GM12878 (cell line): ENCODE measurements at regions not wholly inside any gene's neighbourhood (a gene's known extent, or its start where the extent isn't known, plus 50 kb on each side); places are given as distances from the start of the nearest gene placed in this dataset.

Source experiments
- ATAC-seq: fragments of 200-7000 bp; cut with Tn5 transposase; 3 replicates; pipeline ENCODE4 v1.9.1; 2020; ENCODE audit warnings: mild to moderate bottlenecking, moderate library complexity
- BruUV-seq: library from RNA; stranded (reverse); fragments of 400-500 nt; replicated peaks from 2 replicates; lab custom pipeline; 2021; lab: Mats Ljungman, UMichigan
- CTCF ChIA-PET: fragments of 300-600 bp; sonication (Branson Sonifier 250); formaldehyde crosslinking; extraction: SDS; loops from one replicate; lab custom pipeline; 2021; ENCODE audit warnings: inconsistent platforms; lab: Yijun Ruan, JAX
- POLR2A ChIA-PET: fragments of 350-600 bp; formaldehyde crosslinking; extraction: SDS; loops from one replicate; lab custom pipeline; 2021; ENCODE audit warnings: inconsistent platforms; lab: Charles Lee
- RAD21 ChIA-PET: fragments of 300-600 bp; sonication (Branson Sonifier 250); formaldehyde crosslinking; loops from one replicate; lab custom pipeline; 2023; ENCODE audit warnings: antibody characterized with exemption; ENCODE audit not compliant: unreplicated experiment; lab: Charles Lee
- SMC1A ChIA-PET: fragments of 300-600 bp; sonication (Branson Sonifier 250); formaldehyde crosslinking; loops from one replicate; lab custom pipeline; 2023; ENCODE audit not compliant: unreplicated experiment, uncharacterized antibody; lab: Charles Lee
- DNase-seq: peaks from one replicate; pipeline ENCODE4 v3.0.0-alpha.2; 2011; ENCODE audit warnings: low read depth, low spot score
- FAIRE-seq: peaks from 3 replicates; lab custom pipeline; 2011; peaks lifted over from hg19 to GRCh38; lab: Jason Lieb, UNC
- H2AFZ ChIP-seq: 2 replicates; pipeline ENCODE4 v1.6.0; 2011; ENCODE audit warnings: low read depth, low read length, control low read depth; ENCODE audit not compliant: control insufficient read depth
- H3K27ac ChIP-seq: 2 replicates; pipeline ENCODE4 v1.5.1; 2011; ENCODE audit warnings: control low read depth; ENCODE audit not compliant: control insufficient read depth, insufficient read depth
- H3K27me3 ChIP-seq, 2 experiments: replicated peaks in 1 of 2; 2 replicates each; pipeline versions ENCODE4 v1.6.0 to v1.6.1; 2011; ENCODE audit warnings: low read length in 1 of 2; ENCODE audit not compliant: control insufficient read depth in 2 of 2, insufficient read depth in 2 of 2
- H3K36me3 ChIP-seq, 2 experiments: 2 replicates each; pipeline ENCODE4 v1.5.1; 2011; ENCODE audit warnings: low read length in 1 of 2; ENCODE audit not compliant: control insufficient read depth in 2 of 2, insufficient read depth in 2 of 2
- H3K4me1 ChIP-seq: 2 replicates; pipeline ENCODE4 v1.6.1; 2011; ENCODE audit warnings: mild to moderate bottlenecking, low read length, moderate library complexity, mixed read lengths; ENCODE audit not compliant: control insufficient read depth, insufficient read depth
- H3K4me2 ChIP-seq: 2 replicates; pipeline ENCODE4 v1.6.0; 2011; ENCODE audit warnings: control low read depth; ENCODE audit not compliant: control insufficient read depth, insufficient read depth
- H3K4me3 ChIP-seq: fragments of 200-600 bp; sonication (generic); 2 replicates; pipeline ENCODE4 v1.5.1; 2016
- H3K79me2 ChIP-seq: 2 replicates; pipeline ENCODE4 v1.6.0; 2011; ENCODE audit warnings: low read length; ENCODE audit not compliant: control insufficient read depth, insufficient read depth
- H3K9ac ChIP-seq: 2 replicates; pipeline ENCODE4 v1.8.0; 2011; ENCODE audit warnings: low read length, control low read depth, mixed read lengths; ENCODE audit not compliant: control insufficient read depth, insufficient read depth
- H3K9me3 ChIP-seq: replicated peaks from 3 replicates; pipeline ENCODE4 v1.5.1; 2011; ENCODE audit warnings: mild to moderate bottlenecking, low read length; ENCODE audit not compliant: control insufficient read depth, insufficient read depth
- H4K20me1 ChIP-seq: 2 replicates; pipeline ENCODE4 v1.6.0; 2011; ENCODE audit not compliant: control insufficient read depth, insufficient read depth
- BHLHE40 ChIP-seq, 2 experiments: fragments of 450-650 bp in 1 of 2; IDR thresholded peaks; 2 replicates each; pipeline ENCODE4 v1.6.1; 2011 to 2017; ENCODE audit warnings: low read depth in 2 of 2, borderline replicate concordance in 1 of 2, improper control_type of control experiment in 1 of 2, low read length in 1 of 2, mild to moderate bottlenecking in 1 of 2
- PAX8 ChIP-seq: fragments of 450-650 bp; IDR thresholded peaks from 2 replicates; pipeline ENCODE4 v1.6.1; 2017; ENCODE audit warnings: mild to moderate bottlenecking, moderate library complexity
- RELA ChIP-seq: fragments of 450-650 bp; IDR thresholded peaks from 2 replicates; pipeline ENCODE4 v1.8.0; 2014; ENCODE audit warnings: borderline replicate concordance; ENCODE audit not compliant: partially characterized antibody
- SREBF1 ChIP-seq: IDR thresholded peaks from 2 replicates; pipeline ENCODE4 v1.6.1; 2012; ENCODE audit warnings: mild to moderate bottlenecking, low read length
- YY1 ChIP-seq: IDR thresholded peaks from 2 replicates; pipeline ENCODE4 v1.6.1; 2011; ENCODE audit warnings: low read depth, mild to moderate bottlenecking, low read length
- WGBS: methylation state at CpG from one replicate; pipeline ENCODE4 v1.1.6; 2016; ENCODE audit warnings: low lambda C conversion rate; ENCODE audit not compliant: insufficient replicate concordance, insufficient coverage; ENCODE audit errors: missing lambda C conversion rate; 5-methylcytosine and 5-hydroxymethylcytosine counted together
- in situ Hi-C: fragments of 300-500 bp; cut with MboI; formaldehyde crosslinking; loops from 9 replicates; pipeline ENCODE4 v1.14.3; 2018; ENCODE audit warnings: mixed read lengths
- intact Hi-C: fragments of 100-400 bp; cut with micrococcal nuclease; formaldehyde crosslinking; loops from one replicate; pipeline ENCODE4 v1.14.2; 2022; ENCODE audit not compliant: unreplicated experiment
- TF ChIP-seq, protein P1 (sequence below): IDR thresholded peaks from 2 replicates; pipeline ENCODE4 v1.6.1; 2012; ENCODE audit warnings: low read depth, low read length, improper control_type of control experiment
- TF ChIP-seq, protein P2 (sequence below): IDR thresholded peaks from 2 replicates; pipeline ENCODE4 v1.6.1; 2012; ENCODE audit warnings: improper control_type of control experiment, low read depth, low read length; ENCODE audit not compliant: insufficient replicate concordance

DNA sequence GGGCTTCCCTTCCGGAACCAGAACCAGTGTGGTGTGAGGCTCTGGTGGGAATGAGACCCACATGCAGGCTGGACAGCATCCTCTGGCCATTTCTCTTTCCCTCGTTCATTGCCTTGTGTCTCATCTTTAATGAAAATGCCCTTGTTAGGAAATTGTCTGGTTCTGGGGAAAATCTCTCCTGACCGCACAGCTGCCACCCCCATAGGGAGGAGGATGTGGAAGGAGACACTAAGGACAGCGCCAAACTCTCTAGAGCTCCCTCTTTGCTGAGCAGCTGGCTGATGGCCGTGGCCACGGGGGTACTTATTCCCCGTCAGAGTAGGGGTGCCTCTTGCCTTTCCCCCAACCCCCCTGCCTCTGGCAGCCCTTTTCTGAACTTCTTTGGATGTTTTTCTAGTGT lies 297.6 kb upstream of the C2CD4B start (continued):
- TF ChIP-seq BHLHE40 (IDR thresholded peaks at IDR 0.05; ENCODE audit: borderline replicate concordance in 1 of 2, low read depth in 2 of 2, low read length in 1 of 2): no peak

DNA sequence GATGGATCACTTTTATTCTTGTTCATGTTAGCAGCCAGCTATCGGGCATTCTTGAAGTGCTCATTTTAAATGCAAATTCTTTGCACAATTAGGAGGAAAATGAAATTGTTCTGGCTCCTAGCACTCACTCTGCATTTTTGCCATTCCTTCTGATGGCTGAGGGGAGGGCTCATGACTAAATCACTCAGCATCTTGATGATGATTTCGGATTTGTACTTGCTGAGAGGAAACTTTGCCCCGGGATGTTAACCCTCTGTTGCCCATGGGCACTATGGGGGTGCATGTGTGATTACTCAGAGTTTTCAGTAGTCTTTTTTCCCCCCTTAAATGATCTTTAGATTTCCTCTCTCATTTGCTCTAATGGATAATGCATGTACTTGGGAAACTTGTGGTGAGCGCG lies 299.6 kb upstream of the C2CD4B start:
- Histone ChIP-seq H3K9ac (no peak overlapping the region), H3K9me3 (no peaks in the 10 kb centered on the region), H3K27ac (no peak overlapping the region), H3K36me3 (no peaks in the 10 kb centered on the region), H3K4me1 (no peaks in the 10 kb centered on the region), H3K4me3 (no peak overlapping the region), H3K4me2 (no peak overlapping the region), H2AFZ (no peak overlapping the region), H4K20me1 (no peaks in the 10 kb centered on the region), H3K27me3 (no peaks in the 10 kb centered on the region), H3K79me2 (no peaks in the 10 kb centered on the region)
- CTCF ChIA-PET: no interaction called here
- no peak for DNase-seq
- WGBS: 30% methylated on average over 3 of the region's 5 CpGs
- SMC1A ChIA-PET: no interaction called here
- ATAC-seq: no peak
- RAD21 ChIA-PET: no interaction called here
- intact Hi-C loops (no loop called here), in situ Hi-C loops (no loop called here)
- TF ChIP-seq, protein P1, sequence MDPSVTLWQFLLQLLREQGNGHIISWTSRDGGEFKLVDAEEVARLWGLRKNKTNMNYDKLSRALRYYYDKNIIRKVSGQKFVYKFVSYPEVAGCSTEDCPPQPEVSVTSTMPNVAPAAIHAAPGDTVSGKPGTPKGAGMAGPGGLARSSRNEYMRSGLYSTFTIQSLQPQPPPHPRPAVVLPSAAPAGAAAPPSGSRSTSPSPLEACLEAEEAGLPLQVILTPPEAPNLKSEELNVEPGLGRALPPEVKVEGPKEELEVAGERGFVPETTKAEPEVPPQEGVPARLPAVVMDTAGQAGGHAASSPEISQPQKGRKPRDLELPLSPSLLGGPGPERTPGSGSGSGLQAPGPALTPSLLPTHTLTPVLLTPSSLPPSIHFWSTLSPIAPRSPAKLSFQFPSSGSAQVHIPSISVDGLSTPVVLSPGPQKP: no peak
- TF ChIP-seq, protein P2, sequence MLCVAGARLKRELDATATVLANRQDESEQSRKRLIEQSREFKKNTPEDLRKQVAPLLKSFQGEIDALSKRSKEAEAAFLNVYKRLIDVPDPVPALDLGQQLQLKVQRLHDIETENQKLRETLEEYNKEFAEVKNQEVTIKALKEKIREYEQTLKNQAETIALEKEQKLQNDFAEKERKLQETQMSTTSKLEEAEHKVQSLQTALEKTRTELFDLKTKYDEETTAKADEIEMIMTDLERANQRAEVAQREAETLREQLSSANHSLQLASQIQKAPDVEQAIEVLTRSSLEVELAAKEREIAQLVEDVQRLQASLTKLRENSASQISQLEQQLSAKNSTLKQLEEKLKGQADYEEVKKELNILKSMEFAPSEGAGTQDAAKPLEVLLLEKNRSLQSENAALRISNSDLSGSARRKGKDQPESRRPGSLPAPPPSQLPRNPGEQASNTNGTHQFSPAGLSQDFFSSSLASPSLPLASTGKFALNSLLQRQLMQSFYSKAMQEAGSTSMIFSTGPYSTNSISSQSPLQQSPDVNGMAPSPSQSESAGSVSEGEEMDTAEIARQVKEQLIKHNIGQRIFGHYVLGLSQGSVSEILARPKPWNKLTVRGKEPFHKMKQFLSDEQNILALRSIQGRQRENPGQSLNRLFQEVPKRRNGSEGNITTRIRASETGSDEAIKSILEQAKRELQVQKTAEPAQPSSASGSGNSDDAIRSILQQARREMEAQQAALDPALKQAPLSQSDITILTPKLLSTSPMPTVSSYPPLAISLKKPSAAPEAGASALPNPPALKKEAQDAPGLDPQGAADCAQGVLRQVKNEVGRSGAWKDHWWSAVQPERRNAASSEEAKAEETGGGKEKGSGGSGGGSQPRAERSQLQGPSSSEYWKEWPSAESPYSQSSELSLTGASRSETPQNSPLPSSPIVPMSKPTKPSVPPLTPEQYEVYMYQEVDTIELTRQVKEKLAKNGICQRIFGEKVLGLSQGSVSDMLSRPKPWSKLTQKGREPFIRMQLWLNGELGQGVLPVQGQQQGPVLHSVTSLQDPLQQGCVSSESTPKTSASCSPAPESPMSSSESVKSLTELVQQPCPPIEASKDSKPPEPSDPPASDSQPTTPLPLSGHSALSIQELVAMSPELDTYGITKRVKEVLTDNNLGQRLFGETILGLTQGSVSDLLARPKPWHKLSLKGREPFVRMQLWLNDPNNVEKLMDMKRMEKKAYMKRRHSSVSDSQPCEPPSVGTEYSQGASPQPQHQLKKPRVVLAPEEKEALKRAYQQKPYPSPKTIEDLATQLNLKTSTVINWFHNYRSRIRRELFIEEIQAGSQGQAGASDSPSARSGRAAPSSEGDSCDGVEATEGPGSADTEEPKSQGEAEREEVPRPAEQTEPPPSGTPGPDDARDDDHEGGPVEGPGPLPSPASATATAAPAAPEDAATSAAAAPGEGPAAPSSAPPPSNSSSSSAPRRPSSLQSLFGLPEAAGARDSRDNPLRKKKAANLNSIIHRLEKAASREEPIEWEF: no peak
- no peak for TF ChIP-seq SREBF1
- TF ChIP-seq YY1: no peak
- TF ChIP-seq RELA: no peak
- TF ChIP-seq PAX8: no peak
- FAIRE-seq: no peak
- no TSS peak for BruUV-seq
- POLR2A ChIA-PET: no interaction called here
